ENCODE measurements at regions not wholly inside any gene's neighbourhood (a gene's known extent, or its start where the extent isn't known, plus 50 kb on each side); places are given as distances from the start of the nearest gene placed in this dataset.
A peak's percentile ranks its signal among the peaks of the same experiment; 100 is the strongest.
"Not testable (repeated sequence)": the region's sequence is repeated elsewhere in the genome, so short reads cannot be mapped to it uniquely, and the experiment has no call there.

GRCh38 chrX:125503769-125504168, 184.1 kb downstream of the TEX13C start:
- no peak for DNase-seq

- DNase-seq = no peak
These were observed 185.5 kb downstream of the TEX13C start for GRCh38 chrX:125505207-125505606.

GRCh38 chrX:125507119-125507518, 187.4 kb downstream of the TEX13C start:
- no peak for DNase-seq

GRCh38 chrX:125520029-125520428, 200.4 kb downstream of the TEX13C start:
- no peak for DNase-seq

- no peak for DNase-seq
These were observed 203.1 kb downstream of the TEX13C start for GRCh38 chrX:125522752-125523151.

GRCh38 chrX:125532411-125533089, 212.9 kb downstream of the TEX13C start:
- no peak for DNase-seq

- DNase-seq = no peak
These were observed 213.7 kb downstream of the TEX13C start for GRCh38 chrX:125533352-125533751.

- DNase-seq = no peak
These were observed 224.5 kb downstream of the TEX13C start for GRCh38 chrX:125544031-125544660.

- no peak for DNase-seq
These were observed 225.2 kb downstream of the TEX13C start for GRCh38 chrX:125544856-125545255.

- no peak for DNase-seq
These were observed 257.8 kb downstream of the TEX13C start for GRCh38 chrX:125577479-125577878.

GRCh38 chrX:125604448-125604847, 284.8 kb downstream of the TEX13C start:
- no peak for DNase-seq

- DNase-seq = no peak
These were observed 285.5 kb downstream of the TEX13C start for GRCh38 chrX:125605145-125605544.

- not testable (repeated sequence) for DNase-seq
These were observed 295.1 kb downstream of the TEX13C start for GRCh38 chrX:125614591-125615343.

GRCh38 chrX:125620715-125621587, 301.3 kb downstream of the TEX13C start:
- DNase-seq = peak in 1 of 58 donors; percentile 0

GRCh38 chrX:125621588-125621927, 301.9 kb downstream of the TEX13C start:
- DNase-seq = no peak

GRCh38 chrX:125622899-125623298, 303.2 kb downstream of the TEX13C start:
- no peak for DNase-seq

- DNase-seq = no peak
These were observed 308.0 kb downstream of the TEX13C start for GRCh38 chrX:125627676-125628075.

GRCh38 chrX:125628435-125628834, 308.8 kb downstream of the TEX13C start:
- DNase-seq = no peak

GRCh38 chrX:125641405-125641804, 321.7 kb downstream of the TEX13C start:
- no peak for DNase-seq

GRCh38 chrX:125646195-125646594, 326.5 kb downstream of the TEX13C start:
- no peak for DNase-seq

GRCh38 chrX:125651426-125651825, 331.8 kb downstream of the TEX13C start:
- DNase-seq = no peak

- DNase-seq = no peak
These were observed 334.8 kb downstream of the TEX13C start for GRCh38 chrX:125654501-125654900.
